ENCODE measurements at regions not wholly inside any gene's neighbourhood (a gene's known extent, or its start where the extent isn't known, plus 50 kb on each side); places are given as distances from the start of the nearest gene placed in this dataset.

GRCh38 chr3:194280777-194281176 lies 70.4 kb downstream of the CPN2 start:
- Histone ChIP-seq H3K36me3 (ENCODE audit: insufficient read depth, low read length) (no peaks in the 10 kb centered on the region), H3K27ac (ENCODE audit: low read depth, low read length, poor library complexity, severe bottlenecking) (no peak overlapping the region), H3K9me2 (ENCODE audit: insufficient read depth, low read length) (no peaks in the 10 kb centered on the region), H3K4me1 (ENCODE audit: insufficient read depth, low read length, poor library complexity, severe bottlenecking) (no peaks in the 10 kb centered on the region), H2AFZ (ENCODE audit: low read length) (no peak overlapping the region), H3K9me3 (ENCODE audit: low read length) (no peaks in the 10 kb centered on the region), H4K20me1 (ENCODE audit: insufficient read depth, low read length) (no peaks in the 10 kb centered on the region), H3K4me3 (ENCODE audit: low read depth, low read length, poor library complexity, severe bottlenecking) (no peak overlapping the region), H3K79me2 (ENCODE audit: insufficient read depth, low read depth, low read length) (no peaks in the 10 kb centered on the region), H3K4me2 (ENCODE audit: low read length) (no peak overlapping the region)
- CTCF ChIA-PET (ENCODE audit: unreplicated experiment), result no interaction called here
- no peak for DNase-seq (ENCODE audit: low spot score)
- intact Hi-C loops (cut with micrococcal nuclease; ENCODE audit: unreplicated experiment), result no loop called here
- POLR2A ChIA-PET, result no interaction called here
- no TSS peak for BruUV-seq (replicated peaks)
- no peak for TF ChIP-seq CTCF (conservative IDR thresholded peaks at IDR 0.05; ENCODE audit: low read length)
- no peak for TF ChIP-seq EZH2phosphoT487 (IDR thresholded peaks at IDR 0.05; ENCODE audit: borderline replicate concordance, low read depth, low read length)

DNA sequence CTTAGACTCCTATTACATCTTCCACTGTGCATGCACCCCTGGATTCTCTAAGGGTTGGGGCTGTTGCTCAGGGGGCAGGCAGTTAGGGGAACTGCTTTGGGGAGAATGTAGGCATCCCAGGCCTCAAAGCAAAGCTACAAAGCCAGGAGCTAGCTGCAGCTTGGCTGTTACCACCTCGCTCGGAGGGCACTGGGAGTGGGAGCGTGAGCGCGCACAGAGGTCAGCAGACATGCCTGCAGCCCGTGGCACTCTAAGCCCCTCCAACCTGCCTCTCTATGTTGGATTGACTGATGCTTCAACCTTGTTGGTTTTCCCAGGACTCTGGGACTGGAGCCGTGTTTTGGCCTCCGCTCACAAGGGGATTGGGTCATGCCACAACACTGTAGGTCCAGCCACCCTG lies 69.8 kb downstream of the CPN2 start:
- CTCF ChIA-PET (ENCODE audit: unreplicated experiment), result no interaction called here

DNA sequence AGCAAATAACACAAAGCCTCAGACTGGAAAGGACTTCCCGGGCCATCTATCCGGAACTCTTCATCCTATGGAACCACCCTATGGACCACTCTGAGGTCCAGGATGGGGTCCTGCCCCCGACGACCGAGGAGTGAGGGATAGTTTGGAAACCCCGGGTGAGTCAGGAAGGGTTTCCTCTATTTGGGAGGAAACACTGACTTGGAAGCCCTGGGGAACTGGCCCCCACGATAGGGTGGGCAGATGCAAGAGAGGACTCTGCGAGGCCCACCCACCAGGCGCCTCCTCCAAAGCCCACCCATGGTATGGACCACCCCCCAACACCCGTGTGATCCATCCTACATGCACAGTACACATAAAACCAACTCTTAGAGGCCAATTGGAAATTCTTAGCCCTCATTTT lies 69.4 kb downstream of the CPN2 start:
- intact Hi-C loops (cut with micrococcal nuclease; ENCODE audit: unreplicated experiment), result no loop called here
- TF ChIP-seq CTCF (conservative IDR thresholded peaks at IDR 0.05; ENCODE audit: low read length) (no peak), EZH2phosphoT487 (IDR thresholded peaks at IDR 0.05; ENCODE audit: borderline replicate concordance, low read depth, low read length) (no peak)
- BruUV-seq (replicated peaks), result no TSS peak
- no peaks in the 10 kb centered on the region for H3K4me1 ChIP-seq (ENCODE audit: insufficient read depth, low read length, poor library complexity, severe bottlenecking)
- H3K36me3 ChIP-seq (ENCODE audit: insufficient read depth, low read length), result no peaks in the 10 kb centered on the region
- no peaks in the 10 kb centered on the region for H4K20me1 ChIP-seq (ENCODE audit: insufficient read depth, low read length)
- H3K9me2 ChIP-seq (ENCODE audit: insufficient read depth, low read length), result no peaks in the 10 kb centered on the region
- no peaks in the 10 kb centered on the region for H3K79me2 ChIP-seq (ENCODE audit: insufficient read depth, low read depth, low read length)
- no peak overlapping the region for H2AFZ ChIP-seq (ENCODE audit: low read length)
- POLR2A ChIA-PET, result no interaction called here
- CTCF ChIA-PET (ENCODE audit: unreplicated experiment), result no interaction called here
- H3K4me2 ChIP-seq (ENCODE audit: low read length), result no peak overlapping the region
- no peaks in the 10 kb centered on the region for H3K9me3 ChIP-seq (ENCODE audit: low read length)
- no peak overlapping the region for H3K4me3 ChIP-seq (ENCODE audit: low read depth, low read length, poor library complexity, severe bottlenecking)
- no peak for DNase-seq (ENCODE audit: low spot score)
- no peak overlapping the region for H3K27ac ChIP-seq (ENCODE audit: low read depth, low read length, poor library complexity, severe bottlenecking)

More for the DNA sequence above, 69.8 kb downstream of the CPN2 start:
- no TSS peak for BruUV-seq (replicated peaks)
- Histone ChIP-seq H3K4me3 (ENCODE audit: low read depth, low read length, poor library complexity, severe bottlenecking) (no peak overlapping the region), H3K9me3 (ENCODE audit: low read length) (no peaks in the 10 kb centered on the region), H3K9me2 (ENCODE audit: insufficient read depth, low read length) (no peaks in the 10 kb centered on the region), H3K4me2 (ENCODE audit: low read length) (no peak overlapping the region), H3K27ac (ENCODE audit: low read depth, low read length, poor library complexity, severe bottlenecking) (no peak overlapping the region), H3K79me2 (ENCODE audit: insufficient read depth, low read depth, low read length) (no peaks in the 10 kb centered on the region), H3K4me1 (ENCODE audit: insufficient read depth, low read length, poor library complexity, severe bottlenecking) (no peaks in the 10 kb centered on the region), H3K36me3 (ENCODE audit: insufficient read depth, low read length) (no peaks in the 10 kb centered on the region), H4K20me1 (ENCODE audit: insufficient read depth, low read length) (no peaks in the 10 kb centered on the region), H2AFZ (ENCODE audit: low read length) (no peak overlapping the region)
- no peak for DNase-seq (ENCODE audit: low spot score)
- POLR2A ChIA-PET, result no interaction called here
- intact Hi-C loops (cut with micrococcal nuclease; ENCODE audit: unreplicated experiment), result no loop called here
- TF ChIP-seq CTCF (conservative IDR thresholded peaks at IDR 0.05; ENCODE audit: low read length), result no peak
